Left lung (tissue), 4 donors: ENCODE measurements at regions not wholly inside any gene's neighbourhood (a gene's known extent, or its start where the extent isn't known, plus 50 kb on each side); places are given as distances from the start of the nearest gene placed in this dataset.

Source experiments
- ATAC-seq: fragments of 200-7000 bp; cut with Tn5 transposase; one replicate; pipeline ENCODE4 v1.9.1; 2020; ENCODE audit warnings: moderate library complexity
- DNase-seq, 4 donors: peaks; one replicate each; pipeline ENCODE4 v3.0.0-alpha.2; 2013 to 2020
- H3K27ac ChIP-seq, 2 donors: fragments of 200-600 bp; sonication (generic) in 1 of 2; one replicate each; pipeline versions ENCODE4 v1.5.0 to v1.8.0; 2020 to 2021
- H3K27me3 ChIP-seq, 2 donors: fragments of 200-600 bp; sonication (generic) in 1 of 2; one replicate each; pipeline versions ENCODE4 v1.5.0 to v1.8.0; 2020 to 2021
- H3K36me3 ChIP-seq, 2 donors: fragments of 200-600 bp; sonication (generic) in 1 of 2; one replicate each; pipeline versions ENCODE4 v1.5.0 to v1.8.0; 2020 to 2021
- H3K4me1 ChIP-seq, 2 donors: fragments of 200-600 bp; one replicate each; pipeline ENCODE4 v1.8.0; 2021
- H3K4me3 ChIP-seq, 2 donors: fragments of 200-600 bp; sonication (generic) in 1 of 2; one replicate each; pipeline versions ENCODE4 v1.5.0 to v1.8.0; 2020 to 2021; ENCODE audit warnings: mild to moderate bottlenecking in 1 of 2
- H3K9me3 ChIP-seq, 2 donors: fragments of 200-600 bp; sonication (generic) in 1 of 2; one replicate each; pipeline versions ENCODE4 v1.5.0 to v1.8.0; 2020 to 2021
- intact Hi-C, 2 donors: fragments of 100-400 bp; cut with DNase I; formaldehyde crosslinking; loops; one replicate each; pipeline versions ENCODE4 v1.11.2 to v1.14.2; 2022
- TF ChIP-seq, protein P1 (sequence below), 2 donors: fragments of 200-600 bp; sonication (generic) in 1 of 2; IDR thresholded peaks; one replicate each; pipeline versions ENCODE4 v1.5.0 to v1.8.0; 2021; ENCODE audit warnings: antibody characterized with exemption in 2 of 2
- donor health status: DM: no; HTN: yes; CAD: no.
- donor health status: DM: no; HTN: no; CAD: no.

DNA sequence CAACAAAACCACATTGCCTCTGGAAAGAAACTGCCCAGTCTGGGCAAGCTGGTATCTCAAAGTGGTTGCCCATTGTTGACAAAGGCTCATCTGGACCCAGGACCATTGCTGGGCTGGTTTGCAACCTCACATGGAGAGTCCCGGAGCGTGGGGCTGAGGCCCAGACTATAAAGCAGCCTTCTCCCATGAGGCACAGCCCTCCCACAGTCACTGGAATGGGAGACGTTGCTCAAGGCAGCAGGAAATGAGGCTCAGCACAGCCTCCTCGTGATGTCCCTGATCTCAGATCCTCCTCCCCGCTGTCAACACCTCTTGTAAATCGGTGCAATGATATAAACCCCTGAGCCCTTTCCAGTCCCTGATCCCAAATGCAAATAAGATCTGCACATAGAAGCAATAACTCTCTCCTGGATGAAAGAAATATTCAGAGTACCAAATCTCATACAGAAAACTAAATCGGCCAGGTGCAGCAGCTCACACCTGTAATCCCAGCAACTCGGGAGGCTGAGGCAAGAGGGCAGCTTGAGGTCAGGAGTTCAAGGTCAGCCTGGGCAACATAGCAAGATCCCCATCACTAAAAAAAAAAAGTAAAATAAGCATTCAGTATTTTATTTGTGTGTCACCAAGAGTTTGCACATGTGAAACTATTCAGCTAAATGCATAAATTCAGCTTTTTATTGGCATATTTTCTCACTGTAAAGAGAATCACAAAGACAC lies 103.0 kb upstream of the RREB1 start:
- ATAC-seq (no peak), DNase-seq (peak in 1 of 4 donors; percentile 39)
- Histone ChIP-seq H3K4me1 (no peaks in the 10 kb centered on the region), H3K27me3 (no peaks in the 10 kb centered on the region), H3K9me3 (no peaks in the 10 kb centered on the region), H3K4me3 (no peak overlapping the region), H3K27ac (no peak overlapping the region), H3K36me3 (no peaks in the 10 kb centered on the region)
- TF ChIP-seq, protein P1, sequence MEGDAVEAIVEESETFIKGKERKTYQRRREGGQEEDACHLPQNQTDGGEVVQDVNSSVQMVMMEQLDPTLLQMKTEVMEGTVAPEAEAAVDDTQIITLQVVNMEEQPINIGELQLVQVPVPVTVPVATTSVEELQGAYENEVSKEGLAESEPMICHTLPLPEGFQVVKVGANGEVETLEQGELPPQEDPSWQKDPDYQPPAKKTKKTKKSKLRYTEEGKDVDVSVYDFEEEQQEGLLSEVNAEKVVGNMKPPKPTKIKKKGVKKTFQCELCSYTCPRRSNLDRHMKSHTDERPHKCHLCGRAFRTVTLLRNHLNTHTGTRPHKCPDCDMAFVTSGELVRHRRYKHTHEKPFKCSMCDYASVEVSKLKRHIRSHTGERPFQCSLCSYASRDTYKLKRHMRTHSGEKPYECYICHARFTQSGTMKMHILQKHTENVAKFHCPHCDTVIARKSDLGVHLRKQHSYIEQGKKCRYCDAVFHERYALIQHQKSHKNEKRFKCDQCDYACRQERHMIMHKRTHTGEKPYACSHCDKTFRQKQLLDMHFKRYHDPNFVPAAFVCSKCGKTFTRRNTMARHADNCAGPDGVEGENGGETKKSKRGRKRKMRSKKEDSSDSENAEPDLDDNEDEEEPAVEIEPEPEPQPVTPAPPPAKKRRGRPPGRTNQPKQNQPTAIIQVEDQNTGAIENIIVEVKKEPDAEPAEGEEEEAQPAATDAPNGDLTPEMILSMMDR (IDR thresholded peaks at IDR 0.05), result no peak
- intact Hi-C loops, result no loop called here

DNA sequence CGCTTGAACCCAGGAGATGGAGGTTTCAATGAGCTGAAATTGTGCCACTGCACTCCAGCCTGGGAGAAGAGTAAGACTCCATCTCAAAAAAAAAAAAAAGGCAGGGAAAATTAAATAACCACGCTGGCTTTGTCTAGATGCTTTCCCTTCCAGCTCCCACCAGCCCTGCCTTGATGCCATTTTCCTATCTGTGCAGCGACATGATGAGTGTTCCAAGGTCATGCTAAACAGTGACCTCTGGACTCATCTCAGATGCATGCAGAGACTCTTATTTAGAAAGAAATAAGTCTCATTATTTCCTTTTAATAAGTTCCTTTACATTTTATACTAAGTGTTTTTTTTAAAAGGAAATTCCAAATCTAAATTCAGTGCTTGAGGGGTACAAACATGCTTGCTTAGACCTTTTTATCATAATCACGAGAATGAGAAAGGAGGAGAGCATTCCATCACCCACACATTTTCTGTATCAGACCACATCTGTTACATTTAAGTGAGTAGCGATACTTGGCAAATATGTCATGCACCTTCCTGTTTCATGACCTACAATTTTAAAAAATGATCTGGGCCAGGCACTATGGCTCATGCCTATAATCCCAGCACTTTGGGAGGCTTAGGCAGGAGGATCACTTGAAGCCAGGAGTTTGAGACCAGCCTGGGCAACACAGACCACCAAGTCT lies 101.1 kb upstream of the RREB1 start:
- DNase-seq, result no peak
- TF ChIP-seq, protein P1 (IDR thresholded peaks at IDR 0.05), result no peak
- H3K27me3 ChIP-seq, result no peaks in the 10 kb centered on the region
- no peaks in the 10 kb centered on the region for H3K36me3 ChIP-seq
- H3K4me1 ChIP-seq, result no peaks in the 10 kb centered on the region
- H3K4me3 ChIP-seq, result no peak overlapping the region
- intact Hi-C loops, result no loop called here
- ATAC-seq, result no peak
- no peak overlapping the region for H3K27ac ChIP-seq
- no peaks in the 10 kb centered on the region for H3K9me3 ChIP-seq

DNA sequence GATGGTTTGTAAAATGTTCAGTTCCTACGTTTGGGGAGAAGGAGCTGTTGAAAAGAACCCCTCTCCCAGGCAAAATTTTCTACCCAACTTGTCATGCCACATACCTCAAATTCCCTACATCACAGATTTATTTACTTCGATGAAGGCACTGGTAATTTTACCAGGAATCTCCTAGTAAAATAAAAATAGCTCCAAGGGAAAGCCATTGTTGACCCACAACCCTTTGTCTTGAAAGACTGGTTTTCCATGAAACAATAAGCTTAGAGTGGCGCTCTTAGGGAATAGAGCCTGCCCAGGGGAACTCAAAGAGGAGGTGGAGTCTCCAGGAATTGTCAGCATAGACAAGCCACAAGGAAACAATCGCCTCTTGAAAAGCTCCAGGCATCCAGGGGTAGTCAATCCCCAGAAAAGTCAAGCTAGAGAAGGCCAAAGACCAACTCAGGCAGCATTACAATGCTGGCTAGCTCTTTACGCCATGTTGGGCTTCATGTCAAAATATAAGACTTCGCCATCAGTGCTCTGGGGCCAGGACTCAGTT lies 99.2 kb upstream of the RREB1 start:
- ATAC-seq (no peak), DNase-seq (no peak)
- TF ChIP-seq, protein P1 (IDR thresholded peaks at IDR 0.05), result no peak
- H3K36me3 ChIP-seq, result no peaks in the 10 kb centered on the region
- H3K27ac ChIP-seq, result no peak overlapping the region
- H3K4me3 ChIP-seq, result no peak overlapping the region
- H3K27me3 ChIP-seq, result no peaks in the 10 kb centered on the region
- H3K9me3 ChIP-seq, result no peaks in the 10 kb centered on the region
- intact Hi-C loops, result no loop called here
- no peaks in the 10 kb centered on the region for H3K4me1 ChIP-seq

DNA sequence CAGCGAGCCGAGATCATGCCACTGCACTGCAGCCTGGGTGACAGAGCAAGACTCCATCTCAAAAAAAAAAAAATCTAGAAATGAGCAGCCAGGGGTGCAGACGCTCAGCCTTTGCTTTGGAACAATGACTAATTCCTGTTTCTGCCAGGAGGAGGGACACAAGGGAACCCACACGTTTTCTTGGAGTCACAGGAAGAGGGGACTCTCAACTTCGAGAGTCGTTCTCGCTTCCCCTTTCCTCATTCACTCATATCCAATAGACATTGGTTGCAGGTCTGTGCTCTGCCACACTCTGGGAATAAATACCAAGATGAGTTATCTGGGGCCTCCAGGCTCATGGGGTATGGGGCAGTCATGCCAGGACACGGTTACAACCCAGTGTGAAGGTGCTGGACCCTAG lies 91.5 kb upstream of the RREB1 start:
- intact Hi-C loops, result no loop called here
- Histone ChIP-seq H3K4me1 (no peaks in the 10 kb centered on the region), H3K27ac (no peak overlapping the region), H3K36me3 (no peaks in the 10 kb centered on the region), H3K27me3 (no peaks in the 10 kb centered on the region), H3K4me3 (no peak overlapping the region), H3K9me3 (no peaks in the 10 kb centered on the region)
- DNase-seq (no peak), ATAC-seq (no peak)
- TF ChIP-seq, protein P1 (IDR thresholded peaks at IDR 0.05), result no peak

DNA sequence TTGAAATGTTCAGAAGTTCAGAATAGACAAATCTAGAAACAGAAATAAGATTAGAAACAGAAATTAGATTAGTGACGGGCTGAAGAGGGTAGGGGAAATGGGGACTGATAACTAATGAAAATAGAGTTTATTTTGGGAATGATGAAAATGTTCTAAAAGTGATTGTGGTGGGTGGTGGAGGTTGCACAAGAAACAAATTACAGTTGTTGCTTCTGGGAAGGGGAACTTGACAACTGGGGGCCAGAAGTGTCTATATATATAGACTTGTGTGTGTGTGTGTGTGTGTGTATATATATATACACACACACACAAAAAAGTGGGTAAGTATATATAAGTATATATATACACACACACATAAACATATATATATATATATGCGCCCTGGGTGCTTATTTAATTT lies 86.5 kb upstream of the RREB1 start:
- H3K4me3 ChIP-seq, result no peak overlapping the region
- TF ChIP-seq, protein P1 (IDR thresholded peaks at IDR 0.05), result no peak
- DNase-seq, result no peak
- no peak for ATAC-seq
- H3K4me1 ChIP-seq, result peaks cover 0 to 5% of the 10 kb centered on the region in 2 donors
- intact Hi-C loops, result no loop called here
- no peaks in the 10 kb centered on the region for H3K27me3 ChIP-seq
- H3K36me3 ChIP-seq, result no peaks in the 10 kb centered on the region
- H3K27ac ChIP-seq, result no peak overlapping the region
- H3K9me3 ChIP-seq, result no peaks in the 10 kb centered on the region
